GM12878 (cell line): ENCODE measurements at regions not wholly inside any gene's neighbourhood (a gene's known extent, or its start where the extent isn't known, plus 50 kb on each side); places are given as distances from the start of the nearest gene placed in this dataset.

Experiments
- ATAC-seq: fragments of 200-7000 bp; cut with Tn5 transposase; 3 replicates; pipeline ENCODE4 v1.9.1; 2020; ENCODE audit warnings: mild to moderate bottlenecking, moderate library complexity
- BruUV-seq: library from RNA; stranded (reverse); fragments of 400-500 nt; replicated peaks from 2 replicates; lab custom pipeline; 2021; lab: Mats Ljungman, UMichigan
- CTCF ChIA-PET: fragments of 300-600 bp; sonication (Branson Sonifier 250); formaldehyde crosslinking; extraction: SDS; loops from one replicate; lab custom pipeline; 2021; ENCODE audit warnings: inconsistent platforms; lab: Yijun Ruan, JAX
- POLR2A ChIA-PET: fragments of 350-600 bp; formaldehyde crosslinking; extraction: SDS; loops from one replicate; lab custom pipeline; 2021; ENCODE audit warnings: inconsistent platforms; lab: Charles Lee
- RAD21 ChIA-PET: fragments of 300-600 bp; sonication (Branson Sonifier 250); formaldehyde crosslinking; loops from one replicate; lab custom pipeline; 2023; ENCODE audit warnings: antibody characterized with exemption; ENCODE audit not compliant: unreplicated experiment; lab: Charles Lee
- SMC1A ChIA-PET: fragments of 300-600 bp; sonication (Branson Sonifier 250); formaldehyde crosslinking; loops from one replicate; lab custom pipeline; 2023; ENCODE audit not compliant: unreplicated experiment, uncharacterized antibody; lab: Charles Lee
- DNase-seq: peaks from one replicate; pipeline ENCODE4 v3.0.0-alpha.2; 2011; ENCODE audit warnings: low read depth, low spot score
- FAIRE-seq: peaks from 3 replicates; lab custom pipeline; 2011; peaks lifted over from hg19 to GRCh38; lab: Jason Lieb, UNC
- H2AFZ ChIP-seq: 2 replicates; pipeline ENCODE4 v1.6.0; 2011; ENCODE audit warnings: low read depth, low read length, control low read depth; ENCODE audit not compliant: control insufficient read depth
- H3K27ac ChIP-seq: 2 replicates; pipeline ENCODE4 v1.5.1; 2011; ENCODE audit warnings: control low read depth; ENCODE audit not compliant: control insufficient read depth, insufficient read depth
- H3K27me3 ChIP-seq, 2 experiments: replicated peaks in 1 of 2; 2 replicates each; pipeline versions ENCODE4 v1.6.0 to v1.6.1; 2011; ENCODE audit warnings: low read length in 1 of 2; ENCODE audit not compliant: control insufficient read depth in 2 of 2, insufficient read depth in 2 of 2
- H3K36me3 ChIP-seq, 2 experiments: 2 replicates each; pipeline ENCODE4 v1.5.1; 2011; ENCODE audit warnings: low read length in 1 of 2; ENCODE audit not compliant: control insufficient read depth in 2 of 2, insufficient read depth in 2 of 2
- H3K4me1 ChIP-seq: 2 replicates; pipeline ENCODE4 v1.6.1; 2011; ENCODE audit warnings: mild to moderate bottlenecking, low read length, moderate library complexity, mixed read lengths; ENCODE audit not compliant: control insufficient read depth, insufficient read depth
- H3K4me2 ChIP-seq: 2 replicates; pipeline ENCODE4 v1.6.0; 2011; ENCODE audit warnings: control low read depth; ENCODE audit not compliant: control insufficient read depth, insufficient read depth
- H3K4me3 ChIP-seq: fragments of 200-600 bp; sonication (generic); 2 replicates; pipeline ENCODE4 v1.5.1; 2016
- H3K79me2 ChIP-seq: 2 replicates; pipeline ENCODE4 v1.6.0; 2011; ENCODE audit warnings: low read length; ENCODE audit not compliant: control insufficient read depth, insufficient read depth
- H3K9ac ChIP-seq: 2 replicates; pipeline ENCODE4 v1.8.0; 2011; ENCODE audit warnings: low read length, control low read depth, mixed read lengths; ENCODE audit not compliant: control insufficient read depth, insufficient read depth
- H3K9me3 ChIP-seq: replicated peaks from 3 replicates; pipeline ENCODE4 v1.5.1; 2011; ENCODE audit warnings: mild to moderate bottlenecking, low read length; ENCODE audit not compliant: control insufficient read depth, insufficient read depth
- H4K20me1 ChIP-seq: 2 replicates; pipeline ENCODE4 v1.6.0; 2011; ENCODE audit not compliant: control insufficient read depth, insufficient read depth
- CBFB ChIP-seq: IDR thresholded peaks from 2 replicates; pipeline ENCODE4 v1.6.1; 2016; ENCODE audit warnings: antibody characterized with exemption, low read depth
- CEBPZ ChIP-seq: fragments of 150-350 bp; IDR thresholded peaks from 2 replicates; pipeline ENCODE4 v1.6.1; 2016; ENCODE audit warnings: low read depth, low read length
- ELK1 ChIP-seq: IDR thresholded peaks from 2 replicates; pipeline ENCODE4 v1.6.1; 2012; ENCODE audit warnings: low read depth, low read length, improper control_type of control experiment
- HSF1 ChIP-seq: fragments of 150-350 bp; IDR thresholded peaks from 2 replicates; pipeline ENCODE4 v1.6.1; 2014; ENCODE audit warnings: mild to moderate bottlenecking, low read depth, low read length
- MYC ChIP-seq: IDR thresholded peaks from 2 replicates; pipeline ENCODE4 v1.6.1; 2011; ENCODE audit warnings: mild to moderate bottlenecking, low read length, moderate library complexity, inconsistent platforms; ENCODE audit not compliant: insufficient read depth, insufficient replicate concordance, insufficient read length, severe bottlenecking
- RFX5 ChIP-seq: IDR thresholded peaks from 2 replicates; pipeline ENCODE4 v1.6.1; 2011; ENCODE audit warnings: low read depth, low read length, improper control_type of control experiment
- SIX5 ChIP-seq: IDR thresholded peaks from 2 replicates; pipeline ENCODE4 v1.6.1; 2011; ENCODE audit warnings: mild to moderate bottlenecking, low read depth, low read length, moderate library complexity; ENCODE audit not compliant: severe bottlenecking
- ZBTB33 ChIP-seq: fragments of 450-650 bp; IDR thresholded peaks from 2 replicates; pipeline ENCODE4 v1.6.1; 2017; ENCODE audit warnings: mild to moderate bottlenecking
- ZNF384 ChIP-seq: IDR thresholded peaks from 2 replicates; pipeline ENCODE4 v1.6.1; 2012; ENCODE audit warnings: low read depth, mild to moderate bottlenecking, low read length, improper control_type of control experiment, borderline replicate concordance
- WGBS: methylation state at CpG from one replicate; pipeline ENCODE4 v1.1.6; 2016; ENCODE audit warnings: low lambda C conversion rate; ENCODE audit not compliant: insufficient replicate concordance, insufficient coverage; ENCODE audit errors: missing lambda C conversion rate; 5-methylcytosine and 5-hydroxymethylcytosine counted together
- in situ Hi-C: fragments of 300-500 bp; cut with MboI; formaldehyde crosslinking; loops from 9 replicates; pipeline ENCODE4 v1.14.3; 2018; ENCODE audit warnings: mixed read lengths
- intact Hi-C: fragments of 100-400 bp; cut with micrococcal nuclease; formaldehyde crosslinking; loops from one replicate; pipeline ENCODE4 v1.14.2; 2022; ENCODE audit not compliant: unreplicated experiment
- TF ChIP-seq, protein P1 (sequence below): fragments of 450-650 bp; IDR thresholded peaks from 2 replicates; pipeline ENCODE4 v1.6.1; 2017; ENCODE audit warnings: mild to moderate bottlenecking, moderate library complexity

GRCh38 chr11:90803366-90803765, 580.5 kb upstream of the CHORDC1 start (continued):
- no peak for TF ChIP-seq RFX5

DNA sequence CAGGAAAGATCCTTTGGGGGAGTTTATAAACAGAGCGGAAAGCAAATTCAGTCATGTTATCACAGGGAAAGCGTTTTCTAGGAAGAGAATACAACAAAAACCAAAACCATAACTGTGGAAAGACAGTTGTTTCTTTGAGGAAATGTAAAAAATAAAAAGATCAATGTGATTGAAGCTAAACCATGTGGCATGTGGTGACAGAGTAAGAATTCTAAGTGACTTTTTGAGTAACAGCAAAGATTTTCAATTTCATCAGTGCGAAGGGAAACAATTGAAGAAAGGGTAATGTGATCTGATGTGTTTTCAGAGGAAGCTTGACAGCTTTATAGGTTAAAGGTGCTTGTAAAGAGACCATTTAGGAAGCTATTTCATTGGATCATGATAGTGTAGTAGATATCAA, 575.9 kb upstream of the CHORDC1 start:
- no peak for FAIRE-seq
- ChIA-PET CTCF (interaction anchor here (1.0 kb wide), 1 partner anchor 158 kb away, joined by 3 read pairs; no protein-coding TSS in a partner anchor), POLR2A (no interaction called here), SMC1A (interaction anchor here (0.9 to 1.4 kb wide), 2 partner anchors 15 to 159 kb away, joined by 3 read pairs; no protein-coding TSS in a partner anchor), RAD21 (no interaction called here)
- in situ Hi-C loops: no loop called here
- Histone ChIP-seq H3K4me2 (no peak overlapping the region), H3K36me3 (no peaks in the 10 kb centered on the region), H3K4me1 (no peaks in the 10 kb centered on the region), H3K4me3 (no peak overlapping the region), H3K27ac (no peak overlapping the region), H3K9me3 (no peaks in the 10 kb centered on the region), H3K9ac (no peak overlapping the region), H4K20me1 (no peaks in the 10 kb centered on the region), H3K79me2 (no peaks in the 10 kb centered on the region), H2AFZ (no peak overlapping the region), H3K27me3 (no peaks in the 10 kb centered on the region)
- intact Hi-C loops: no loop called here
- 36% methylated on average over 3 of the region's 3 CpGs for WGBS
- no TSS peak for BruUV-seq
- DNase-seq: no peak
- no peak for ATAC-seq
- TF ChIP-seq SIX5 (no peak), ELK1 (no peak), CBFB (no peak), ZBTB33 (no peak), MYC (no peak), ZNF384 (no peak), CEBPZ (no peak), HSF1 (no peak)
- TF ChIP-seq, protein P1, sequence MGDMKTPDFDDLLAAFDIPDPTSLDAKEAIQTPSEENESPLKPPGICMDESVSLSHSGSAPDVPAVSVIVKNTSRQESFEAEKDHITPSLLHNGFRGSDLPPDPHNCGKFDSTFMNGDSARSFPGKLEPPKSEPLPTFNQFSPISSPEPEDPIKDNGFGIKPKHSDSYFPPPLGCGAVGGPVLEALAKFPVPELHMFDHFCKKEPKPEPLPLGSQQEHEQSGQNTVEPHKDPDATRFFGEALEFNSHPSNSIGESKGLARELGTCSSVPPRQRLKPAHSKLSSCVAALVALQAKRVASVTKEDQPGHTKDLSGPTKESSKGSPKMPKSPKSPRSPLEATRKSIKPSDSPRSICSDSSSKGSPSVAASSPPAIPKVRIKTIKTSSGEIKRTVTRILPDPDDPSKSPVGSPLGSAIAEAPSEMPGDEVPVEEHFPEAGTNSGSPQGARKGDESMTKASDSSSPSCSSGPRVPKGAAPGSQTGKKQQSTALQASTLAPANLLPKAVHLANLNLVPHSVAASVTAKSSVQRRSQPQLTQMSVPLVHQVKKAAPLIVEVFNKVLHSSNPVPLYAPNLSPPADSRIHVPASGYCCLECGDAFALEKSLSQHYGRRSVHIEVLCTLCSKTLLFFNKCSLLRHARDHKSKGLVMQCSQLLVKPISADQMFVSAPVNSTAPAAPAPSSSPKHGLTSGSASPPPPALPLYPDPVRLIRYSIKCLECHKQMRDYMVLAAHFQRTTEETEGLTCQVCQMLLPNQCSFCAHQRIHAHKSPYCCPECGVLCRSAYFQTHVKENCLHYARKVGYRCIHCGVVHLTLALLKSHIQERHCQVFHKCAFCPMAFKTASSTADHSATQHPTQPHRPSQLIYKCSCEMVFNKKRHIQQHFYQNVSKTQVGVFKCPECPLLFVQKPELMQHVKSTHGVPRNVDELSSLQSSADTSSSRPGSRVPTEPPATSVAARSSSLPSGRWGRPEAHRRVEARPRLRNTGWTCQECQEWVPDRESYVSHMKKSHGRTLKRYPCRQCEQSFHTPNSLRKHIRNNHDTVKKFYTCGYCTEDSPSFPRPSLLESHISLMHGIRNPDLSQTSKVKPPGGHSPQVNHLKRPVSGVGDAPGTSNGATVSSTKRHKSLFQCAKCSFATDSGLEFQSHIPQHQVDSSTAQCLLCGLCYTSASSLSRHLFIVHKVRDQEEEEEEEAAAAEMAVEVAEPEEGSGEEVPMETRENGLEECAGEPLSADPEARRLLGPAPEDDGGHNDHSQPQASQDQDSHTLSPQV: no peak
